Mesenchymal stem cell (in vitro differentiated cells and primary cell): ENCODE measurements at regions not wholly inside any gene's neighbourhood (a gene's known extent, or its start where the extent isn't known, plus 50 kb on each side); places are given as distances from the start of the nearest gene placed in this dataset.

Experiments
- DNase-seq: peaks from one replicate; pipeline ENCODE4 v3.0.0-alpha.2; 2013
- H2AFZ ChIP-seq: one replicate; pipeline ENCODE4 v1.6.1; 2013; ENCODE audit warnings: low read depth, mild to moderate bottlenecking, control low read depth, inconsistent platforms, low read length, moderate library complexity
- H2AK5ac ChIP-seq: 2 replicates; pipeline ENCODE4 v1.6.1; 2013; ENCODE audit warnings: low read length, moderate library complexity, mild to moderate bottlenecking, inconsistent platforms; ENCODE audit not compliant: severe bottlenecking
- H2BK120ac ChIP-seq: one replicate; pipeline ENCODE4 v1.6.1; 2013; ENCODE audit warnings: low read depth, mild to moderate bottlenecking, inconsistent platforms, low read length, moderate library complexity
- H2BK12ac ChIP-seq, 2 experiments: one replicate each; pipeline ENCODE4 v1.6.1; 2013; ENCODE audit warnings: inconsistent platforms in 2 of 2, low read length in 2 of 2, mild to moderate bottlenecking in 2 of 2, moderate library complexity in 2 of 2, control low read depth in 1 of 2
- H2BK15ac ChIP-seq: one replicate; pipeline ENCODE4 v1.6.1; 2013; ENCODE audit warnings: mild to moderate bottlenecking, low read depth, inconsistent platforms; ENCODE audit not compliant: poor library complexity, severe bottlenecking
- H2BK5ac ChIP-seq: 2 replicates; pipeline ENCODE4 v1.6.1; 2013; ENCODE audit warnings: low read depth, mild to moderate bottlenecking, low read length, control low read depth, inconsistent platforms; ENCODE audit not compliant: poor library complexity, severe bottlenecking
- H3K14ac ChIP-seq, 2 experiments: one replicate each; pipeline ENCODE4 v1.6.1; 2013; ENCODE audit warnings: inconsistent platforms in 2 of 2, low read length in 2 of 2, control low read depth in 1 of 2, mild to moderate bottlenecking in 1 of 2, moderate library complexity in 1 of 2
- H3K18ac ChIP-seq, 2 experiments: one replicate each; pipeline ENCODE4 v1.6.1; 2013; ENCODE audit warnings: inconsistent platforms in 2 of 2, low read length in 2 of 2, control low read depth in 1 of 2, low read depth in 1 of 2, mild to moderate bottlenecking in 1 of 2
- H3K23ac ChIP-seq, 2 experiments: one replicate each; pipeline ENCODE4 v1.6.1; 2013; ENCODE audit warnings: inconsistent platforms in 2 of 2, low read length in 2 of 2, mild to moderate bottlenecking in 2 of 2, moderate library complexity in 2 of 2, control low read depth in 1 of 2
- H3K27ac ChIP-seq: 2 replicates; pipeline ENCODE4 v1.5.1; 2013; ENCODE audit warnings: mild to moderate bottlenecking, moderate library complexity, low read length, control low read depth, inconsistent platforms; ENCODE audit not compliant: poor library complexity, severe bottlenecking
- H3K27me3 ChIP-seq, 2 experiments: 2 replicates each; pipeline versions ENCODE4 v1.6.1 to v1.7.0; 2013; ENCODE audit warnings: low read length in 2 of 2, mild to moderate bottlenecking in 2 of 2, moderate library complexity in 2 of 2, control low read depth in 1 of 2, inconsistent platforms in 1 of 2; ENCODE audit not compliant: control insufficient read depth in 1 of 2, insufficient read depth in 1 of 2
- H3K36me3 ChIP-seq, 2 experiments: 2 replicates each; pipeline versions ENCODE4 v1.6.1 to v1.7.0; 2013; ENCODE audit warnings: low read length in 2 of 2, control low read depth in 1 of 2, inconsistent platforms in 1 of 2, low read depth in 1 of 2, mild to moderate bottlenecking in 1 of 2; ENCODE audit not compliant: insufficient read depth in 2 of 2, control insufficient read depth in 1 of 2
- H3K4ac ChIP-seq, 2 experiments: one replicate each; pipeline ENCODE4 v1.6.1; 2013; ENCODE audit warnings: inconsistent platforms in 2 of 2, low read length in 2 of 2, mild to moderate bottlenecking in 2 of 2, moderate library complexity in 2 of 2, control low read depth in 1 of 2, low read depth in 1 of 2
- H3K4me1 ChIP-seq: 2 replicates; pipeline ENCODE4 v1.6.1; 2013; ENCODE audit warnings: low read depth, low read length, control low read depth; ENCODE audit not compliant: control insufficient read depth, insufficient read depth
- H3K4me2 ChIP-seq: 2 replicates; pipeline ENCODE4 v1.6.1; 2013; ENCODE audit warnings: low read length, mild to moderate bottlenecking, inconsistent platforms; ENCODE audit not compliant: poor library complexity, severe bottlenecking
- H3K4me3 ChIP-seq, 2 experiments: 2 replicates each; pipeline versions ENCODE4 v1.5.1 to v1.7.0; 2013; ENCODE audit warnings: low read length in 2 of 2, mild to moderate bottlenecking in 2 of 2, control low read depth in 1 of 2, low read depth in 1 of 2; ENCODE audit not compliant: insufficient read depth in 1 of 2
- H3K79me1 ChIP-seq: replicated peaks from 2 replicates; pipeline ENCODE4 v1.6.1; 2013; ENCODE audit warnings: mild to moderate bottlenecking, control low read depth, low read length, inconsistent platforms; ENCODE audit not compliant: poor library complexity, severe bottlenecking
- H3K9ac ChIP-seq: 2 replicates; pipeline ENCODE4 v1.7.0; 2013; ENCODE audit warnings: mild to moderate bottlenecking, low read length, moderate library complexity
- H3K9me3 ChIP-seq: 2 replicates; pipeline ENCODE4 v1.7.0; 2013; ENCODE audit warnings: mild to moderate bottlenecking, low read length; ENCODE audit not compliant: control insufficient read depth
- H4K8ac ChIP-seq: one replicate; pipeline ENCODE4 v1.6.1; 2013; ENCODE audit warnings: inconsistent platforms, mild to moderate bottlenecking, low read length, moderate library complexity
- H4K91ac ChIP-seq: one replicate; pipeline ENCODE4 v1.6.1; 2013; ENCODE audit warnings: mild to moderate bottlenecking, low read length, inconsistent platforms
- WGBS: methylation state at CpG from one replicate; pipeline ENCODE4 v1.1.7; 2013; ENCODE audit warnings: mixed read lengths; 5-methylcytosine and 5-hydroxymethylcytosine counted together

- Histone ChIP-seq H3K27me3 (no peaks in the 10 kb centered on the region), H3K14ac (no peak overlapping the region), H3K4ac (no peak overlapping the region), H2BK12ac (no peak overlapping the region), H2BK120ac (no peak overlapping the region), H2BK15ac (no peak overlapping the region), H3K79me1 (no peaks in the 10 kb centered on the region), H2AFZ (no peak overlapping the region), H3K23ac (no peak overlapping the region), H2BK5ac (no peak overlapping the region), H4K8ac (no peak overlapping the region), H3K9ac (no peak overlapping the region), H3K27ac (no peak overlapping the region), H3K4me2 (no peak overlapping the region), H3K4me1 (no peaks in the 10 kb centered on the region), H2AK5ac (no peak overlapping the region), H4K91ac (no peak overlapping the region), H3K9me3 (no peaks in the 10 kb centered on the region), H3K18ac (no peak overlapping the region), H3K4me3 (no peak overlapping the region), H3K36me3 (no peaks in the 10 kb centered on the region)
- no peak for DNase-seq
Measured at GRCh38 chr1:189206617-189207016, 1271.0 kb downstream of the BRINP3 start.

- Histone ChIP-seq H2AK5ac (no peak overlapping the region), H3K4me2 (no peak overlapping the region), H2BK5ac (no peak overlapping the region), H2BK15ac (no peak overlapping the region), H3K14ac (no peak overlapping the region), H2BK120ac (no peak overlapping the region), H3K36me3 (no peaks in the 10 kb centered on the region), H3K23ac (no peak overlapping the region), H3K9me3 (no peaks in the 10 kb centered on the region), H3K79me1 (no peaks in the 10 kb centered on the region), H2BK12ac (no peak overlapping the region), H4K8ac (no peak overlapping the region), H3K4me1 (no peaks in the 10 kb centered on the region), H2AFZ (no peak overlapping the region), H3K4ac (no peak overlapping the region), H3K27me3 (no peaks in the 10 kb centered on the region), H4K91ac (no peak overlapping the region), H3K9ac (no peak overlapping the region), H3K27ac (no peak overlapping the region), H3K18ac (no peak overlapping the region), H3K4me3 (no peak overlapping the region)
- WGBS = 86% methylated on average over 2 of the region's 3 CpGs
- DNase-seq = no peak
Measured at GRCh38 chr1:189211742-189212141, 1265.9 kb downstream of the BRINP3 start.

GRCh38 chr1:189212606-189213005 lies 1265.1 kb downstream of the BRINP3 start:
- Histone ChIP-seq H2BK15ac (no peak overlapping the region), H2BK12ac (no peak overlapping the region), H3K27me3 (no peaks in the 10 kb centered on the region), H2BK120ac (no peak overlapping the region), H3K4me1 (no peaks in the 10 kb centered on the region), H3K14ac (no peak overlapping the region), H3K36me3 (no peaks in the 10 kb centered on the region), H4K91ac (no peak overlapping the region), H3K9me3 (no peaks in the 10 kb centered on the region), H3K4me2 (no peak overlapping the region), H3K9ac (no peak overlapping the region), H3K79me1 (no peaks in the 10 kb centered on the region), H3K27ac (no peak overlapping the region), H3K4me3 (no peak overlapping the region), H2AFZ (no peak overlapping the region), H2AK5ac (no peak overlapping the region), H3K4ac (no peak overlapping the region), H3K23ac (no peak overlapping the region), H3K18ac (no peak overlapping the region), H2BK5ac (no peak overlapping the region), H4K8ac (no peak overlapping the region)
- no peak for DNase-seq
- WGBS = 100% methylated on average over 1 of the region's 2 CpGs

GRCh38 chr1:189216886-189217285 lies 1260.8 kb downstream of the BRINP3 start:
- Histone ChIP-seq H3K18ac (no peak overlapping the region), H3K4me1 (no peaks in the 10 kb centered on the region), H3K36me3 (no peaks in the 10 kb centered on the region), H2AFZ (no peak overlapping the region), H3K79me1 (no peaks in the 10 kb centered on the region), H3K4me3 (no peak overlapping the region), H4K8ac (no peak overlapping the region), H2AK5ac (no peak overlapping the region), H3K4ac (no peak overlapping the region), H3K23ac (no peak overlapping the region), H2BK120ac (no peak overlapping the region), H3K9ac (no peak overlapping the region), H3K9me3 (no peaks in the 10 kb centered on the region), H2BK12ac (no peak overlapping the region), H4K91ac (no peak overlapping the region), H2BK15ac (no peak overlapping the region), H3K27me3 (no peaks in the 10 kb centered on the region), H3K4me2 (no peak overlapping the region), H2BK5ac (no peak overlapping the region), H3K14ac (no peak overlapping the region), H3K27ac (no peak overlapping the region)
- WGBS = 100% methylated on average over 1 of the region's 1 CpG
- no peak for DNase-seq
